Mammary epithelial cell (primary cell): ENCODE measurements at regions not wholly inside any gene's neighbourhood (a gene's known extent, or its start where the extent isn't known, plus 50 kb on each side); places are given as distances from the start of the nearest gene placed in this dataset.

ENCODE experiments used
- EZH2 ChIP-seq: IDR thresholded peaks from 2 replicates; pipeline ENCODE4 v1.6.1; 2012; ENCODE audit warnings: low read length, inconsistent platforms, borderline replicate concordance
- TF ChIP-seq, protein P1 (sequence below), 2 donors: IDR thresholded peaks in 1 of 2; conservative IDR thresholded peaks in 1 of 2; 2 replicates each; pipeline ENCODE4 v1.5.1; 2011 to 2012; ENCODE audit warnings: inconsistent platforms in 2 of 2, low read length in 2 of 2, mild to moderate bottlenecking in 2 of 2, control low read depth in 1 of 2, low read depth in 1 of 2; ENCODE audit not compliant: insufficient read depth in 1 of 2; ENCODE audit errors: extremely low read depth in 1 of 2

DNA sequence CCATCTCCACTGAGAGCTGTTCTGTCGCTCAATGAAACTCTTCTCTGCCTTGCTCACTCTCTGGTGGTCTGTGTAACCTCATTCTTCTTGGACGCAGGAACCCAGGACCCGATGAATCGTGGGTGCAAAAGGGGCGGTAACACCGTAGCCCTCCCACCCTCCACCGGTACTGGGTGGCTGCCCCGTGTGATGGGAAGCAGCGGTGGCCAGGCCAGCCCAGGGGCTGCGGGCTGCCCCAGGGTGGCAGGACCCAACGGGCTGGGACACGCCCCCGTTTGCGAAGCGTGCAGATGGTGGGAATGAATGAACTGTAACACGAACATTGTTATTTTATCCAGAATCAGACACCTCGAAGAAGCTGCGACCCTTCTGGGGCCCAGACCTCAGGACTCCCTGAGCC lies 92.3 kb upstream of the BACE2 start:
- TF ChIP-seq, protein P1, sequence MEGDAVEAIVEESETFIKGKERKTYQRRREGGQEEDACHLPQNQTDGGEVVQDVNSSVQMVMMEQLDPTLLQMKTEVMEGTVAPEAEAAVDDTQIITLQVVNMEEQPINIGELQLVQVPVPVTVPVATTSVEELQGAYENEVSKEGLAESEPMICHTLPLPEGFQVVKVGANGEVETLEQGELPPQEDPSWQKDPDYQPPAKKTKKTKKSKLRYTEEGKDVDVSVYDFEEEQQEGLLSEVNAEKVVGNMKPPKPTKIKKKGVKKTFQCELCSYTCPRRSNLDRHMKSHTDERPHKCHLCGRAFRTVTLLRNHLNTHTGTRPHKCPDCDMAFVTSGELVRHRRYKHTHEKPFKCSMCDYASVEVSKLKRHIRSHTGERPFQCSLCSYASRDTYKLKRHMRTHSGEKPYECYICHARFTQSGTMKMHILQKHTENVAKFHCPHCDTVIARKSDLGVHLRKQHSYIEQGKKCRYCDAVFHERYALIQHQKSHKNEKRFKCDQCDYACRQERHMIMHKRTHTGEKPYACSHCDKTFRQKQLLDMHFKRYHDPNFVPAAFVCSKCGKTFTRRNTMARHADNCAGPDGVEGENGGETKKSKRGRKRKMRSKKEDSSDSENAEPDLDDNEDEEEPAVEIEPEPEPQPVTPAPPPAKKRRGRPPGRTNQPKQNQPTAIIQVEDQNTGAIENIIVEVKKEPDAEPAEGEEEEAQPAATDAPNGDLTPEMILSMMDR (conservative IDR thresholded peaks at IDR 0.05 in 1 of 2, IDR thresholded peaks at IDR 0.05 in 1 of 2; ENCODE audit: extremely low read depth in 1 of 2, insufficient read depth in 1 of 2, low read depth in 1 of 2, low read length in 2 of 2) = no peak
- no peak for TF ChIP-seq EZH2
